H1 (cell line): ENCODE measurements at regions not wholly inside any gene's neighbourhood (a gene's known extent, or its start where the extent isn't known, plus 50 kb on each side); places are given as distances from the start of the nearest gene placed in this dataset.

Experiments
- CTCF ChIA-PET: fragments of 300-600 bp; sonication (Branson Sonifier 250); formaldehyde crosslinking; loops from one replicate; lab custom pipeline; 2021; ENCODE audit not compliant: partially characterized antibody; lab: Charles Lee
- POLR2A ChIA-PET: fragments of 300-600 bp; sonication (Branson Sonifier 250); formaldehyde crosslinking; loops from one replicate; lab custom pipeline; 2021; ENCODE audit warnings: inconsistent platforms; ENCODE audit not compliant: partially characterized antibody; lab: Charles Lee
- DNase-seq, 2 experiments: peaks; one replicate each; pipeline versions ENCODE4 v3.0.0 to v3.0.0-alpha.2; 2010 to 2022; ENCODE audit warnings: low spot score in 2 of 2, low read depth in 1 of 2, mixed read lengths in 1 of 2
- FAIRE-seq: peaks from 2 replicates; lab custom pipeline; 2011; peaks lifted over from hg19 to GRCh38; lab: Jason Lieb, UNC
- H2AFZ ChIP-seq: 2 replicates; pipeline ENCODE4 v1.8.1; 2012; ENCODE audit warnings: low read length, inconsistent platforms
- H2AK5ac ChIP-seq: 2 replicates; pipeline ENCODE4 v1.6.1; 2013; ENCODE audit warnings: low read depth, low read length
- H2BK120ac ChIP-seq: replicated peaks from 2 replicates; pipeline ENCODE3; 2013; ENCODE audit warnings: low read depth, low read length, inconsistent platforms
- H2BK12ac ChIP-seq: 2 replicates; pipeline ENCODE4 v1.6.1; 2013; ENCODE audit warnings: low read depth, low read length
- H2BK15ac ChIP-seq: 2 replicates; pipeline ENCODE4 v1.6.1; 2013; ENCODE audit warnings: low read length
- H2BK20ac ChIP-seq: 2 replicates; pipeline ENCODE4 v1.6.1; 2013; ENCODE audit warnings: low read length
- H2BK5ac ChIP-seq: 2 replicates; pipeline ENCODE4 v1.6.1; 2013; ENCODE audit warnings: low read depth, low read length
- H3K14ac ChIP-seq: 2 replicates; pipeline ENCODE4 v1.6.1; 2013; ENCODE audit warnings: inconsistent platforms; ENCODE audit not compliant: insufficient read length
- H3K18ac ChIP-seq: 2 replicates; pipeline ENCODE4 v1.6.1; 2013; ENCODE audit warnings: low read length; ENCODE audit errors: extremely low read depth
- H3K23ac ChIP-seq: 2 replicates; pipeline ENCODE4 v1.6.1; 2013; ENCODE audit warnings: inconsistent platforms; ENCODE audit not compliant: insufficient read length
- H3K23me2 ChIP-seq: 2 replicates; pipeline ENCODE4 v1.6.1; 2013; ENCODE audit warnings: low read depth, low read length
- H3K27ac ChIP-seq: 2 replicates; pipeline ENCODE4 v1.6.1; 2011; ENCODE audit warnings: low read depth, low read length, inconsistent platforms
- H3K27me3 ChIP-seq, 4 experiments: replicated peaks in 1 of 4; 1 replicate in 1 of 4; 2 replicates in 3 of 4; pipeline versions ENCODE4 v1.6.1 to v1.8.1; 2011 to 2013; ENCODE audit warnings: low read length in 3 of 4, mild to moderate bottlenecking in 3 of 4, inconsistent platforms in 2 of 4, mixed read lengths in 2 of 4, moderate library complexity in 1 of 4; ENCODE audit not compliant: control insufficient read depth in 3 of 4, insufficient read depth in 3 of 4; ENCODE audit errors: extremely low read depth in 1 of 4
- H3K36me3 ChIP-seq, 4 experiments: 2 replicates each; pipeline versions ENCODE4 v1.6.1 to v1.8.1; 2011 to 2013; ENCODE audit warnings: mild to moderate bottlenecking in 4 of 4, low read length in 3 of 4, moderate library complexity in 2 of 4, control low read depth in 1 of 4, inconsistent platforms in 1 of 4; ENCODE audit not compliant: insufficient read depth in 4 of 4, control insufficient read depth in 2 of 4
- H3K4ac ChIP-seq: replicated peaks from 2 replicates; pipeline ENCODE3; 2013; ENCODE audit warnings: low read length, low read depth, mixed read lengths, inconsistent platforms; ENCODE audit not compliant: insufficient read length
- H3K4me1 ChIP-seq, 4 experiments: replicated peaks in 1 of 4; 1 replicate in 1 of 4; 2 replicates in 3 of 4; pipeline versions ENCODE4 v1.6.1 to v1.8.1; 2011 to 2013; ENCODE audit warnings: low read length in 3 of 4, inconsistent platforms in 2 of 4, mixed read lengths in 1 of 4; ENCODE audit not compliant: insufficient read depth in 4 of 4, control insufficient read depth in 3 of 4
- H3K4me2 ChIP-seq, 2 experiments: 2 replicates each; pipeline versions ENCODE4 v1.6.1 to v1.8.1; 2011 to 2013; ENCODE audit warnings: low read depth in 2 of 2, low read length in 2 of 2, control low read depth in 1 of 2, inconsistent platforms in 1 of 2, mild to moderate bottlenecking in 1 of 2; ENCODE audit not compliant: insufficient read depth in 1 of 2
- H3K4me3 ChIP-seq, 4 experiments: fragments of 200-600, 300-600 bp in 1 of 4; sonication (generic), shearing (Covaris generic), sonication (Bioruptor Twin) in 1 of 4; 2 replicates each; pipeline versions ENCODE4 v1.5.1 to v1.8.1; 2011 to 2016; ENCODE audit warnings: low read length in 4 of 4, low read depth in 3 of 4, control low read depth in 2 of 4, inconsistent platforms in 2 of 4, mild to moderate bottlenecking in 2 of 4, mixed read lengths in 1 of 4, moderate library complexity in 1 of 4; ENCODE audit not compliant: insufficient read depth in 2 of 4; ENCODE audit errors: extremely low read depth in 1 of 4
- H3K56ac ChIP-seq: replicated peaks from 2 replicates; pipeline ENCODE3; 2013; ENCODE audit warnings: low read depth, mild to moderate bottlenecking, mixed read lengths, low read length, inconsistent platforms; ENCODE audit not compliant: insufficient read length
- H3K79me1 ChIP-seq: 2 replicates; pipeline ENCODE4 v1.6.1; 2013; ENCODE audit warnings: low read depth, low read length, control low read depth
- H3K79me2 ChIP-seq, 2 experiments: 2 replicates each; pipeline versions ENCODE4 v1.6.1 to v1.8.1; 2012 to 2013; ENCODE audit warnings: low read length in 2 of 2, mild to moderate bottlenecking in 2 of 2, inconsistent platforms in 1 of 2; ENCODE audit not compliant: insufficient read depth in 2 of 2, control insufficient read depth in 1 of 2
- H3K9ac ChIP-seq, 4 experiments: replicated peaks in 1 of 4; 1 replicate in 1 of 4; 2 replicates in 3 of 4; pipeline versions ENCODE4 v1.6.1 to v1.8.1; 2011 to 2013; ENCODE audit warnings: low read depth in 3 of 4, low read length in 3 of 4, control low read depth in 2 of 4, mild to moderate bottlenecking in 2 of 4, moderate library complexity in 2 of 4, inconsistent platforms in 1 of 4; ENCODE audit errors: extremely low read depth in 1 of 4
- H3K9me3 ChIP-seq, 2 experiments: 2 replicates each; pipeline versions ENCODE4 v1.6.1 to v1.8.1; 2012 to 2013; ENCODE audit warnings: mild to moderate bottlenecking in 2 of 2, moderate library complexity in 2 of 2, control low read depth in 1 of 2, inconsistent platforms in 1 of 2, low read depth in 1 of 2, low read length in 1 of 2, mixed read lengths in 1 of 2; ENCODE audit not compliant: insufficient read depth in 2 of 2
- H4K20me1 ChIP-seq, 2 experiments: replicated peaks in 1 of 2; 2 replicates each; pipeline versions ENCODE3 to v1.8.1; 2011 to 2013; ENCODE audit warnings: inconsistent platforms in 2 of 2, low read length in 2 of 2, mild to moderate bottlenecking in 1 of 2; ENCODE audit not compliant: insufficient read depth in 2 of 2, control insufficient read depth in 1 of 2
- H4K5ac ChIP-seq: 2 replicates; pipeline ENCODE4 v1.6.1; 2013; ENCODE audit warnings: low read length, low read depth, mixed read lengths, inconsistent platforms; ENCODE audit not compliant: insufficient read length
- H4K8ac ChIP-seq: 2 replicates; pipeline ENCODE4 v1.8.0; 2013; ENCODE audit warnings: mild to moderate bottlenecking, moderate library complexity, low read length, inconsistent platforms; ENCODE audit not compliant: insufficient read depth; ENCODE audit errors: extremely low read depth
- H4K91ac ChIP-seq: replicated peaks from 2 replicates; pipeline ENCODE3; 2013; ENCODE audit warnings: low read length, mixed read lengths, inconsistent platforms; ENCODE audit not compliant: insufficient read length
- KDM1A ChIP-seq: fragments of 200-600, 300-600 bp; sonication (generic); IDR thresholded peaks from 2 replicates; pipeline ENCODE4 v1.7.1; 2016; ENCODE audit warnings: mild to moderate bottlenecking, low read length, borderline replicate concordance
- MAFK ChIP-seq: IDR thresholded peaks from 2 replicates; pipeline ENCODE4 v1.6.1; 2012; ENCODE audit warnings: low read depth, mild to moderate bottlenecking, improper control_type of control experiment, low read length
- WGBS, 2 experiments: shearing (Covaris generic) in 1 of 2; methylation state at CpG; one replicate each; pipeline versions ENCODE4 v1.1.6 to v1.1.7; 2013 to 2015; ENCODE audit warnings: low lambda C conversion rate in 2 of 2, mixed read lengths in 2 of 2, inconsistent platforms in 1 of 2, low coverage in 1 of 2, missing lambda C conversion rate in 1 of 2; ENCODE audit not compliant: insufficient replicate concordance in 2 of 2, insufficient coverage in 1 of 2, insufficient read length in 1 of 2; ENCODE audit errors: extremely low coverage in 1 of 2, missing lambda C conversion rate in 1 of 2; 5-methylcytosine and 5-hydroxymethylcytosine counted together
- TF ChIP-seq, protein P1 (sequence below), 3 experiments: IDR thresholded peaks; 1 replicate in 2 of 3; 2 replicates in 1 of 3; pipeline versions ENCODE4 v1.5.1 to v1.6.1; 2011; ENCODE audit warnings: low read length in 3 of 3, mild to moderate bottlenecking in 3 of 3, inconsistent platforms in 2 of 3, low read depth in 1 of 3, moderate library complexity in 1 of 3; ENCODE audit not compliant: insufficient read depth in 1 of 3; ENCODE audit errors: control extremely low read depth in 1 of 3

DNA sequence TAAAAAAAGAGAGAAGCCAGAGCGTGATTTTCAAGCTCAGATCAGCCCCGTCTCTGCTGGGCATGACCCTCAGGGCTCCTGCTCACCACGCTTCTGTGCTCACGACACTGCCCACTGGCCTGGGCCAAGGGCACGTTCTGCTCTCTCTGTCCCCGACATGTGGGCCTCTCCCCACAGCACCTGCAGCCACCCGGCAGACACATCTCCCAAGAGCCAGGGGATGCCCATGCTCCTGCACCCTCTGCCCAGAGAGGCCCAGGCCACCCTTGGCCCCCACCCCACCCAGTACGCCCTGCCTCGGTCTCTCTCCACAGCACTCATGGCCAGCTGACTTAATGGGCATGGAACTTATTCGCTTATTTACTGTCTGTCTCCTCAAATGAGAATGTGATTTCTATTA, 175.4 kb upstream of the RNF32 start:
- no peak overlapping the region for H4K8ac ChIP-seq
- no peaks in the 10 kb centered on the region for H4K20me1 ChIP-seq
- 81% methylated on average over 10 of the region's 10 CpGs; no CpG with 5 or more reads in 1 of the 2 experiments for WGBS, 2 experiments
- TF ChIP-seq, protein P1, sequence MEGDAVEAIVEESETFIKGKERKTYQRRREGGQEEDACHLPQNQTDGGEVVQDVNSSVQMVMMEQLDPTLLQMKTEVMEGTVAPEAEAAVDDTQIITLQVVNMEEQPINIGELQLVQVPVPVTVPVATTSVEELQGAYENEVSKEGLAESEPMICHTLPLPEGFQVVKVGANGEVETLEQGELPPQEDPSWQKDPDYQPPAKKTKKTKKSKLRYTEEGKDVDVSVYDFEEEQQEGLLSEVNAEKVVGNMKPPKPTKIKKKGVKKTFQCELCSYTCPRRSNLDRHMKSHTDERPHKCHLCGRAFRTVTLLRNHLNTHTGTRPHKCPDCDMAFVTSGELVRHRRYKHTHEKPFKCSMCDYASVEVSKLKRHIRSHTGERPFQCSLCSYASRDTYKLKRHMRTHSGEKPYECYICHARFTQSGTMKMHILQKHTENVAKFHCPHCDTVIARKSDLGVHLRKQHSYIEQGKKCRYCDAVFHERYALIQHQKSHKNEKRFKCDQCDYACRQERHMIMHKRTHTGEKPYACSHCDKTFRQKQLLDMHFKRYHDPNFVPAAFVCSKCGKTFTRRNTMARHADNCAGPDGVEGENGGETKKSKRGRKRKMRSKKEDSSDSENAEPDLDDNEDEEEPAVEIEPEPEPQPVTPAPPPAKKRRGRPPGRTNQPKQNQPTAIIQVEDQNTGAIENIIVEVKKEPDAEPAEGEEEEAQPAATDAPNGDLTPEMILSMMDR (IDR thresholded peaks at IDR 0.05; ENCODE audit: control extremely low read depth in 1 of 3, insufficient read depth in 1 of 3, low read depth in 1 of 3, low read length in 3 of 3): no peak
- TF ChIP-seq MAFK (no peak), KDM1A (no peak)
- H2BK12ac ChIP-seq: no peak overlapping the region
- no peak overlapping the region for H3K18ac ChIP-seq
- peaks cover 0 to 2% (median 0%) of the 10 kb centered on the region in 4 experiments; a peak in 1 of 7 replicates for H3K4me1 ChIP-seq
- no peak overlapping the region for H2BK15ac ChIP-seq
- ChIA-PET CTCF (interaction anchor here (0.9 to 1.6 kb wide), 2 partner anchors 9 to 11 kb away, joined by 3 to 5 read pairs; no protein-coding TSS in a partner anchor), POLR2A (no interaction called here)
- no peaks in the 10 kb centered on the region; a peak in 1 of 8 replicates for H3K36me3 ChIP-seq
- H3K23me2 ChIP-seq: no peaks in the 10 kb centered on the region
- no peak overlapping the region for H3K4me3 ChIP-seq
- no peak overlapping the region for H3K27ac ChIP-seq
- H3K4me2 ChIP-seq: no peak overlapping the region
- H3K79me2 ChIP-seq: no peaks in the 10 kb centered on the region
- no peaks in the 10 kb centered on the region for H3K9me3 ChIP-seq
- H3K56ac ChIP-seq: no peak overlapping the region
- no peak overlapping the region for H4K5ac ChIP-seq
- H2AK5ac ChIP-seq: no peak overlapping the region
- no peak overlapping the region for H3K4ac ChIP-seq
- no peak overlapping the region for H4K91ac ChIP-seq
- no peak overlapping the region for H2BK120ac ChIP-seq
- H2AFZ ChIP-seq: no peak overlapping the region
- H3K9ac ChIP-seq: no peak overlapping the region
- H2BK20ac ChIP-seq: no peak overlapping the region
- no peak for FAIRE-seq
- H2BK5ac ChIP-seq: no peak overlapping the region
- H3K27me3 ChIP-seq: no peaks in the 10 kb centered on the region
- H3K79me1 ChIP-seq: no peaks in the 10 kb centered on the region
- no peak overlapping the region for H3K14ac ChIP-seq
- no peak overlapping the region for H3K23ac ChIP-seq
- no peak for DNase-seq
